ENCODE measurements at regions not wholly inside any gene's neighbourhood (a gene's known extent, or its start where the extent isn't known, plus 50 kb on each side); places are given as distances from the start of the nearest gene placed in this dataset.
"Not testable (repeated sequence)": the region's sequence is repeated elsewhere in the genome, so short reads cannot be mapped to it uniquely, and the experiment has no call there.

- Histone ChIP-seq H3K4me2 (no peak overlapping the region), H3K4me1 (ENCODE audit: low read depth, poor library complexity, severe bottlenecking) (no peaks in the 10 kb centered on the region), H3K9ac (no peak overlapping the region), H3K79me2 (ENCODE audit: insufficient read depth, low read depth) (no peaks in the 10 kb centered on the region), H4K20me1 (ENCODE audit: insufficient read depth) (no peaks in the 10 kb centered on the region), H3K4me3 (IDR thresholded peaks at IDR 0.05; ENCODE audit: insufficient read depth, low read depth, low read length) (no peak overlapping the region), H3K27me3 (ENCODE audit: insufficient read depth, low read depth) (no peaks in the 10 kb centered on the region), H3K36me3 (ENCODE audit: insufficient read depth) (no peaks in the 10 kb centered on the region), H3K27ac (no peak overlapping the region), H2AFZ (ENCODE audit: low read depth) (no peak overlapping the region)
- TF ChIP-seq CTCF (conservative IDR thresholded peaks at IDR 0.05; ENCODE audit: low read depth, low read length) = no peak
Observed at GRCh38 chr12:33052141-33053051, 155.8 kb upstream of the PKP2 start.

GRCh38 chr12:33047666-33048065, 151.1 kb upstream of the PKP2 start:
- Histone ChIP-seq H3K27ac (no peak overlapping the region), H3K79me2 (ENCODE audit: insufficient read depth, low read depth) (no peaks in the 10 kb centered on the region), H3K4me2 (no peak overlapping the region), H3K4me1 (ENCODE audit: low read depth, poor library complexity, severe bottlenecking) (no peaks in the 10 kb centered on the region), H3K36me3 (ENCODE audit: insufficient read depth) (no peaks in the 10 kb centered on the region), H3K4me3 (IDR thresholded peaks at IDR 0.05; ENCODE audit: insufficient read depth, low read depth, low read length) (no peak overlapping the region), H3K9ac (no peak overlapping the region), H2AFZ (ENCODE audit: low read depth) (no peak overlapping the region), H4K20me1 (ENCODE audit: insufficient read depth) (no peaks in the 10 kb centered on the region), H3K27me3 (ENCODE audit: insufficient read depth, low read depth) (no peaks in the 10 kb centered on the region)
- TF ChIP-seq CTCF (conservative IDR thresholded peaks at IDR 0.05; ENCODE audit: low read depth, low read length) = no peak

- no peak for TF ChIP-seq CTCF (conservative IDR thresholded peaks at IDR 0.05; ENCODE audit: low read depth, low read length)
- Histone ChIP-seq H3K4me2 (no peak overlapping the region), H3K27ac (no peak overlapping the region), H3K27me3 (ENCODE audit: insufficient read depth, low read depth) (no peaks in the 10 kb centered on the region), H3K4me3 (IDR thresholded peaks at IDR 0.05; ENCODE audit: insufficient read depth, low read depth, low read length) (no peak overlapping the region), H3K9ac (no peak overlapping the region), H2AFZ (ENCODE audit: low read depth) (no peak overlapping the region), H3K79me2 (ENCODE audit: insufficient read depth, low read depth) (no peaks in the 10 kb centered on the region), H3K4me1 (ENCODE audit: low read depth, poor library complexity, severe bottlenecking) (no peaks in the 10 kb centered on the region), H4K20me1 (ENCODE audit: insufficient read depth) (no peaks in the 10 kb centered on the region), H3K36me3 (ENCODE audit: insufficient read depth) (no peaks in the 10 kb centered on the region)
Observed at GRCh38 chr12:33044447-33044846, 147.9 kb upstream of the PKP2 start.

GRCh38 chr12:33041562-33041961, 145.0 kb upstream of the PKP2 start:
- Histone ChIP-seq H3K27ac (no peak overlapping the region), H4K20me1 (ENCODE audit: insufficient read depth) (no peaks in the 10 kb centered on the region), H3K79me2 (ENCODE audit: insufficient read depth, low read depth) (no peaks in the 10 kb centered on the region), H3K36me3 (ENCODE audit: insufficient read depth) (no peaks in the 10 kb centered on the region), H2AFZ (ENCODE audit: low read depth) (no peak overlapping the region), H3K4me2 (no peak overlapping the region), H3K27me3 (ENCODE audit: insufficient read depth, low read depth) (no peaks in the 10 kb centered on the region), H3K4me1 (ENCODE audit: low read depth, poor library complexity, severe bottlenecking) (no peaks in the 10 kb centered on the region), H3K4me3 (IDR thresholded peaks at IDR 0.05; ENCODE audit: insufficient read depth, low read depth, low read length) (no peak overlapping the region), H3K9ac (no peak overlapping the region)
- no peak for TF ChIP-seq CTCF (conservative IDR thresholded peaks at IDR 0.05; ENCODE audit: low read depth, low read length)

- H3K4me1 ChIP-seq (ENCODE audit: low read depth, poor library complexity, severe bottlenecking); H4K20me1 ChIP-seq (ENCODE audit: insufficient read depth); H3K9ac ChIP-seq; H3K36me3 ChIP-seq (ENCODE audit: insufficient read depth); H3K79me2 ChIP-seq (ENCODE audit: insufficient read depth, low read depth); H3K4me3 ChIP-seq (IDR thresholded peaks at IDR 0.05; ENCODE audit: insufficient read depth, low read depth, low read length); H3K27ac ChIP-seq; H2AFZ ChIP-seq (ENCODE audit: low read depth); H3K27me3 ChIP-seq (ENCODE audit: insufficient read depth, low read depth); H3K4me2 ChIP-seq: not testable (repeated sequence)
Observed at GRCh38 chr12:33033999-33034398, 137.4 kb upstream of the PKP2 start.
